ENCODE measurements at regions not wholly inside any gene's neighbourhood (a gene's known extent, or its start where the extent isn't known, plus 50 kb on each side); places are given as distances from the start of the nearest gene placed in this dataset.
"Not testable (repeated sequence)": the region's sequence is repeated elsewhere in the genome, so short reads cannot be mapped to it uniquely, and the experiment has no call there.

DNA sequence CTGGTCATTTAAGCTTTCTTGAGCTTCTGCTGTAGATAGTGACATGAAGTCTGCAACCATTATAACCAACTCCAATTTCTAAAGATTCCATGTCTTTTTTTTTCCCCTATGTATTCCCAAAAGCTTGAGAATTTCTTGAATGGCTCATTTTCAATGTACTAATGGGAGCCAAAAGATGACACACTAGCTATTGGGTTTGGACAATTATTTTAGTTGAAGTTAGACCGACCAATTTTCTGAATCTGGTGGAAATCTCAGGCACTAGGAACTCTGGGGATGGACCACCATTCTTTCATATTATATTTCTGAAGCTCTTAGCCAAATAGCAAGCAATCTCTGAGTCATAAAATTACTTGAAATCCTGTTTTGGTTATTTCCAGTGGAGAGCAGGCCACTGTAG lies 617.4 kb upstream of the ADAMTS5 start:
- no peak for DNase-seq

DNA sequence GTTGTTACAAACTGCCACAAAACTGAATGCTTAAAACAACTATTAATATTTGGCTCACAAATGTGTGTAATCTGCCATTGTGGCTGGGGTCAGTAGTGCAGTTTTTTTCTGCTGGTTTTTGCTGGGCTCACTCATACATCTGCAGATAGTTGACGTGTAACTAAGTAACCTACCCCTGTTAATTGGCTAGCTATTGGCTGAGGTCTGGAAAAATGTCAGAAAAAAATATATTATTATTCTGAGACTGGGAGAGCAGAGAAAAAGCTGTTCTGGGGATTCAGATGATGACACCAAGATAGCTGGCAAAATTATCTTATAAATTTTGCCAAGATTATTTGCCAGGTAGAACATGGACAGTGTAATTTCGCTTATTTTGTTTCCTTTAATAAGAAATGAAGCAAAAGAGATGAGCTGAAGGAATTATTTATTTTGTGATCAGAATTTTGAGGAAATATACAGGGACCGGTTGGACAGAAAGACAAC lies 616.1 kb upstream of the ADAMTS5 start:
- no peak for DNase-seq

DNA sequence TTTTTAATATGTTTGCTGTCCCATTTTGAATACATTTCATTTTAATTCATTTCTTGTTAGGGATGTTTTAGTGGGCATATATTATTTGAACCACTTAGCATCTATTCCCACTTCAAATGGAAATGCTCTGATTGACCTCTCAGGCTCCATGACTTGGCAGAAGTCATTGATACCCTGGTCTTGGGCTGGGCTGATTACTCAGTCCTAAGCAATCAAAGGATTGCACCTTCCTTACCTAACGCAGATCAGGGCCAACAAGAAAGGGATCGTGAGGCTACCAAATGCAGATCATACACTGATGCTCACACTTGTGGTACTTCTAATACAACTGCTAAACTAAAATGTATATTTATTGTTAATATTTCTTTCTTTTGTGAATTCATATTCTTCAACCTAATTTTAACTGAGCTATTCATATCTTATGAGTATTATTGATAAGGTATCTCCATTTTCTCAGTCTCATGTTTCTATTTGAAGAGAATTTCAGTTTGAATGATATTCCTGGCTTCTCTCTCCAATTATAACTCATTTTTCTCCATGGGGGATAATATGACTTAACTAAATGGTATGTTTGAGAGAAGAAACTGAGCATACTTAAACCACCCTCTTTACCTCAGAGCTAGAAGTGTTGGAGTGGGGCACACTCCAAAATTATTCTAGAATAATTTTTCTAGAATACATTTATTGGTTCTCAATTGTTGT lies 615.5 kb upstream of the ADAMTS5 start:
- DNase-seq, result no peak

DNA sequence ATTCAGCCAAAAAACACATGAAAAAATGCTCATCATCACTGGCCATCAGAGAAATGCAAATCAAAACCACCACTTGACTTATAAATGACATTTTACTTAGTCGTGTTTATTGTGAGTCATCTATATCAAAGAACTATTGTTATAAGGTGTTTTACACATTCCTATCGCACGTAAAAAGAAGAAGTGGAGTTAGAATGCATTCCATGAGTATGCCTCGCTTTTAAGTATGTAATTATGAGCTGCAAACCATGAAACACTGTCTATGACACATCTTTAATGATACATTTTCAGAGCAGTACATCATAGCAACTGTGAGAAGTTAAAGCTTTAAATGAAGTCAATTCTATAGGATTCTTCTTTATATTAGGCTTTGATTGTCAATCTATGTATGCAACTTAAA lies 614.3 kb upstream of the ADAMTS5 start:
- no peak for DNase-seq

DNA sequence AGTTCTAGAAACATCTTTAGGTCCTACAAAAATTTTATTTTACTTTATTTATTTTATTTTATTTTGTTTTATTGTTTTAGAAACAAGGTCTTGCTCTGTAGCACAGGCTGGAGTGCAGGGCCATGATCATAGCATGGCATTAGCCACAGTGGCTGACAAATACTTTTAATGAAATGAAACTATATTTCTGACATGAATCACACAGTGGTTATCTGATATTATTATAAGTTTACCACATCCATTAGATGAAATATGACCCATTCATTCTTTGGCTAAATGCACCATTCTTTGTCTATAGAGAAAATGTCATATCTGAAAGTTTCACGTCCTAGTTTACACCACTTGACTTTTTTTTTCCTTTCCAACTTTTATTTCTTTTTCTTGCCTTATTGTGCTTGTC lies 613.4 kb upstream of the ADAMTS5 start:
- no peak for DNase-seq

DNA sequence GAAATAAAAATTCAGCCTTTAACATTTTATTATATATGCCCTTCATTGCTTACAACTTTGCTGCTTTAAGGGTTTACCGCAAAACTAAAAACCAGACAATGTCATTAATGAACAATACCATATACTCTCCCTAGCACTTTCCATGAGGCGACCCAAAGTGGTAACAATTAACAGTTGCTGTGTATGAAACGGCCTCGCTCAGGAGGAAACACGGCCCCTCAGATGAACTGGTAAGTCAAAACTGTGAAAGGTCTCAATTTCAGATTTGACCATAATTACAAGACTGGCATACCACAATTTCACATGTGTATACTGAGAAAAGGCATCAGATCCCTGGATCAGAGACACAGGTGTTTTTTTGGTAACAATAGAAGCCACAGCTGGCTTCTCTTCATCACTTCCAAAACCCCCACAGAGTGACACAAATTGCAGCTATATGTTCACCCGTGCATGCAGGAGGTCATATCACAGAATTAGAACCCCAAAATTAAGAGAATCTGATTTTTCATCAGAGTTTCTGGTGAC lies 611.9 kb upstream of the ADAMTS5 start:
- DNase-seq, result no peak

DNA sequence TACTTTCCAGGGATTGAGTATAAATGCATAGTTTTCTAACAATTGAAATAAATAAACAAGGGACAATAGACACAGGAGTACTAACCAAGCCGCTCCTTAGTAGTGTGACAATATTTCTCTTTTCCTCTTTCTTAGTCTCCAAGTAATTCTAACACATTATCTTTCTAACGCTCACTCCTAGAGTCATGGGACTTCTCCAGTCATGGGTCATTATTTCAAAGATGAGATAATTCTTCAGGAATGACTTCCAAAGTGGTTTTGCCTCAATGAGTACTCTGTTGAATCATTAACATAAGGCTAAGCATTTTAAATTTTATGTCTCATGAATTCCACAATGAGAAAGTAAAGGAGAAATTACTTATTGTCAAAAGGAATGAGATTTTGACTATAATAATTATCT lies 605.8 kb upstream of the ADAMTS5 start:
- no peak for DNase-seq

DNA sequence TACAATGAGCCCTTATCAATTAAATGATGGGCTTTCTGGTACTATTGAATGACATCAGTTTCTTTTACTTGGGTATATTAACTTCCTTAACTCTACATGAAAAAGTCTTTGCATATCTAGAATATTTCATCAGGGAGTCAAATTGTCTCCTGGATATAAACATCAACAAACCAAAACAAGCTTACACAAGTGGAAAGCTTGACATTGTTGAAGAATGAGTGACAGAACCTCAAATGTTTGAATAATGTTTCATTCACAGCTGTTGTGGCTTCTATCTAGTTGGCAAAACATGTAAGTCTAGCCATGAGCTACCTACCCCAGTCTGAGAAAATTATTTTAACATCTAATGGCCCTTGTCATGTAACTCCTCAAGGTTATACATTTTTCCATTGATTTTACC lies 604.8 kb upstream of the ADAMTS5 start:
- DNase-seq, result no peak

DNA sequence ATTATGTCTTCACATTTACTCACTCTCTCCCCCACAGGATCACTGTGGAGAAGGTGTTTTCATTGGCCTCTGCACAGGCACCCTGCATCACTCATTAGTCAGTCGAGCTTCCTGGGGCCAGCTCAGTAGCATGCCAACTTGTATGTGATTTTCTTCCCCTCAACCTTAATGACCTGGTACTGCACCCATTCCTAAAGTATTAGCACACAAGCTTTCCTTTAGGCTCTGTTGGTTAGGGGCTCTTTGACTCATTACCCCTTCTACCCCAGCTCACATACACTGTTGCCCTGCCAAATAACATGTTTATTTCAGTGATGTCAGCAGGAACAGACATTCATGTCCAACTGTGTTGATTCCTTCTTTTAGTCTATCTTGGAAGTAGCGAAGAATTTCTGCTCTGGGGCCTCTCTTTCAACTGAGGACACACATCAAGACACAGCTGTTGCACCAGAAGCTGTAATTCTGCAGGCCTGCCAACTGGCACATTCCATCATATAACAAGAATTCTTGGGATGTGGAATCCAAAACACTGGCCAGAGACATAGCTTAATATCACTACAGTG lies 603.5 kb upstream of the ADAMTS5 start:
- DNase-seq, result no peak

DNA sequence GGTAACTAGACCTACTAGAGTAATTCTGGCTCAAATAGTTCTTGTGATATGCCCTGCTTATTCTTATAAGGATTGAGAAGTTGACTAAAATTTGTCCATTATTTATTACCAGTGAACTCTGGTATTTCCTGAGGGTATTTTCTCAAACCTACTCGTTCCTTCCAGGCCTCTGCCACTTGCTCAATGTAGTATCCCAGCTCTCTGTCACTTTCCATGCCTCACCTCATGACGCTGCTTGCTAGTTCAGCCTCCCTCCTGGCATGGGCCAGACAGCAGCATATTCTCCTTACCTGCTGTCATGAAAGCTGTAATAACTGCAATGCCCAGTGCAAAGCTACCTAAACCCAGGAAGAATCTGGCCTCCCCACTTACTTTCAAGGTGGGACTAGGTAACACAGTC lies 602.9 kb upstream of the ADAMTS5 start:
- no peak for DNase-seq

DNA sequence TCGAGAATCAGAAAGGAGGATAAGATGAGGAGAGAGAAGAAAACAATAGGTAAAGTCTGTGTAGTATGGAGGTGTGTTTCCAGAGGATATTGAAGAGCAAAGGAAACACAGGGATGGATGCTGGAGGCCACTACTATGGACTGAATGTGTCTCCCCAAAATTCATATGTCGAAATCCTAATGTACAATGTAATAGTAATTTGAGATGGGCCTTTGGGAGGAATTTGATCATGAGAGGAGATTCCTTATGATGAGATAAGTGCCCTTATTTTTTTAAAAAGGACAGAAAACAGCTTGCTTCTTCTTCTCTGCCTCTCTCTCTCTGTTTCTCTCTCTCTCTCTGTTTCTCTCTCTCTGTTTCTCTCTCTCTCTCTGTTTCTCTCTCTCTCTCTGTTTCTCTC lies 602.2 kb upstream of the ADAMTS5 start:
- DNase-seq, result no peak

DNA sequence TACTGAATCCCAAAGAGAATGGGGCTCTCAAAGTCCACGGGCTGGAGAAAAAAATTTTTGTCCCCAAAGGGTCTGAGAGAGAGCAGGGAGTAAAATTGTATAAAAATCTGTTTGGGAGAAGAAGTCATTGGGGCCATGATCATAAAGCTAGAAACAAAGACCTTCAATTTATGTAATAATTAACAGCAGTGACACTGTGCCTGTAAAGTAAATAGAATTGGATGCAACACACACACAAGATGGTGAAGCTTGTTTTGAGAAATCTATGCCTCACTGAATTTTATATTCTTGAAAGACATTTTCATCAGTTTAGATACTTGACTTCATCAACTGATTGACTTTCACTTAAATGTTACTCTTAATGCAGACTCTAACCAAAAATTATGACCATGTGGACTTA lies 600.5 kb upstream of the ADAMTS5 start:
- no peak for DNase-seq

DNA sequence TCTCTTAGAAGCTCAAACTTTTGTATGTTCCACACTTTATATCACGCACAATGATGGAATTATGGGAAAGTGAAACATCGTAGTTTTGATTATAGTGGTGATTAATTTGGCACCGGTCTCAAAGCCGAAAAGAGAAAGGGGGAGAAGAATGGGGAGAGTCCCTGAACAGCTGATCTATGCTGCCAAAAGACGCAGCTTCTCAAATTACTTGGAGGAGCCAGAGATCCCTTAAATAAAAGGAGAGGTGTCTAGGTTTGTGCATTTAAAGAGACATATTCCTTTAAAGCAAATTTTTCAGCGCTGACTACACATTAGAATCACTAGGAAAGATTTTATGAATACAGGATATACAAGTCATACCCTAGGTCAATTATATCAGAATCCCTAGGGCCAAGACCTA lies 599.6 kb upstream of the ADAMTS5 start:
- DNase-seq, result no peak

DNA sequence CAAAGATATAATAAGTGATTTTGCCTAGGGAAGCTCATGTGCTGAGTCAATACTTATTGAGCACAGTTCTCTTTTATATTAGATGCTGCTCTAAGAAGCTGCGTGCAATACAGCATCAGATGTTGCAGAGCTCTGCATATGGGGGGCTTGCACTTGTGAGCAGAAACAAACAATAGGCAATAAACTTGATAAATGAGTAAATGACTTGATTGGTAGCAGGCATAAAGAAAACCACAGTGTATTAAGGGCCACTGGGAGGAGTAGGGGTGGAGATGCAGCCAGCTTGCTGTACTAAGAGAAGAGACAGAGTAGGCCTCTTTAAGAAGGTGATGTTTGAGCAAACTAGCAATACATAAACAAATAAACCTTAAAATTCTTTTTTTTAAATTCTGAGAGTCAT lies 598.5 kb upstream of the ADAMTS5 start:
- no peak for DNase-seq

DNA sequence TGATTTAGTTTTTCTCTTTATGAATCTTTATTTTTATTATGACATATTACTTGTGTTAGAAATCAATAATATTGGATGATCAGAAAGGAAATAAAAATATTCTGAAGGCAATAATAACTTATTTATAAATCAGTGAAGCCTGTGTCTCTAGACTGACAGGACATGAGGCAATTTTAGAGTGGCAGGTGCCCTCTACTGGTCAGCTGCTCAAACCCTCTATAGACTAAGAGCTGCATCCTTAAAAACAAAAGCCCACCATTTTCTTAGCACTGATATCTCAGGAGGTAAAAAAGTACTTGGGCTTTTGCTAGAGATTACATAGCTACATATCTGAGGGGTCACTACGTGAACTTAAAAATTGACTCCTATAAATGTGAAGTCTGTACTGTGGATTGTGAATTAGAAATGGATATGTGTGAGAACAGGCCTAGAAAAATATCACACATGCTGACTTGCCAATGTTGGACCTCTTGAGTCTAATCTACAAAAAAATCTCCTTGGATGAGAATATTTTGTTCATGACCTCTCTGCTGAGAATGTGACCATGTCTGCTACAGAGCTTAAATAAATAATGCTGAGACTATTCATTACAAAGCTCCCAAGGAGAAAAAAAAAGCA lies 597.9 kb upstream of the ADAMTS5 start:
- no peak for DNase-seq

DNA sequence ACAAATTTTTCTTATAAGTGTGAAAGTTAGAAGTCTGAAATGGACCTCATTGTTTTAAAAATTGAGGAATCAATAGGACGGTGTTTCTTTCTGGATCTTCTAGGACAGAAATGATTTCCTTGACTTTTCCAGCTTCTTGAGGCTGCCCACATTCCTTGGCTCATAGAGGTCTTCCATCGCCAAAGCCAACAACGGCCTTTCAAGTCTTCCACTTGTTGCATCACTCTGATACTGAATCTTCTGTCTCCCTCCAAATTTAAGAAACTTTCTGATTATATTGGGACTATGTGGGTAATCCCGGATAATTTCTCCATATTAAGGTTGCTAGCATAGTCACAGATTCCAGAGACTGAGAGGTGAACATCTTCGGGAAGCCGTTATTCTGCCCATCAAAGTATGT lies 595.4 kb upstream of the ADAMTS5 start:
- no peak for DNase-seq

DNA sequence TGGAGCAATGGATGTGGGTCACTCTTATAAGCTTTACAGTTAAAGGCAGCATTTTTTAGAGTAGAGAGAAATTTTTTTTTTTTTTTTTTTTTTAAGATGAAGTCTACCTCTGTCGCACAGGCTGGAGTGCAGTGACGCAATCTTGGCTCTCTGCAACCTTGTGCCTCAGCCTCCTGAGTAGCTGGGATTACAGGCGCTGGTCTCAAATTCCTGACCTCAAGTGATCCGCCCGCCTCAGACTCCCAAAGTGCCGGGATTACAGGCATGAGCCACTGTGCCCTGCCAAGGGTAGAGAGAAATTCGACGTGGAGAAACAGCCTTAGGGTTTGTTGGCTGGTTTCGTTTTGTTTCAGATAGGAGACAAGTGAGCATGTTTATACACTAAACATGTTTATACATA lies 594.2 kb upstream of the ADAMTS5 start:
- DNase-seq, result no peak

DNA sequence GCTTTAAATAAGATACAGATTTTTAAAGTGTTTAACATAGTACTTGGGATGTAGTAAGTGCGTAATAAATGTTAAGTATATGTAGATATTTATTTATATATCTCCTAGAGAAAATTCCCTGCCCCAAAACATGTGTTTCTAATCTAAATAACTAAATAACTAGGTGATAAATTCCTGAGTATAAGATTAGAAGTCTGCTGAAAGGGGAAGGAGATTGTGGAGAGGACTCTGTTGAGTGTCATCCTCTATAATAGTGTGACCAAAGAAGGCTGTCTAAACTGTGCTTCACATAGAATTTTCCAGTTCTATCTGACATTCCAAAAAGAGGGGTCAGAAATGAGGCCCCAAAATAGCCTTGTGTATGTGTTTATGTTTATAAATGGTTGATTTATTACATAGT lies 590.5 kb upstream of the ADAMTS5 start:
- DNase-seq, result no peak

DNA sequence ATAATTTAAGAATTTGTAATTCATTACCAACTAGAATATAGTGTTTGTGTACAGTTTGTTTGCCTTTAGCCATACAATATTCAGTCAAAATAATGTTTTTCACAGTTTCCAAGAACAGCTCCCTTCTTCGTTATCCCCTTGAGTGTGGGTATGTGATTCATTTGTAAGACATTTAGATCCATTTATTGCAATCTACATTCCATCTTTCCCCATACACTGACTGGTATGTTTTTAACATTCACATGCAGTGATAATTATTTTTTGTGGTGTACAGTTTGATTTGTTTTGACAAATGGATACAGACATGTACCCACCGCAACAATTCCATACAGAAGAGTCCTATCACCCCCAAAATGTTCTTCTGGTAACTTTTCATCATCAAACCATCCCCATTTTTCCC lies 589.1 kb upstream of the ADAMTS5 start:
- no peak for DNase-seq

DNA sequence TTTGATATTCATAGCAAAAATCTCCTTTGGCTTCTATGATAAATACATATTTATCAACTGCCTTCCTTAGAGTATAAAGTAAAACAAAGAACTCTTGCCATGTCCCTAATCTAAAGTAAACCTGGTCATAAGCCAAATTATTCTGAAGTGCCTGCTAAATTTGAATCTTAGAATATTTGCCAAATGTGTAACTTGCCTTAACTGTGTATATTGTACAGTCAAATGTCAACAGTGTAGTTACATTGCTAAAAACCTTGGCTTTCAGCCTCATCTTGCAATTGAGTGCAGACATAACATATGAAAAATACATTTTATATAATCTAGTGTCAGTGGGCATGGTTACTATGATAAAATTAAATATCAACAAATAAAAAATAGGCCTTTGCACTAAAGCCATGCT lies 583.4 kb upstream of the ADAMTS5 start:
- DNase-seq, result no peak

DNA sequence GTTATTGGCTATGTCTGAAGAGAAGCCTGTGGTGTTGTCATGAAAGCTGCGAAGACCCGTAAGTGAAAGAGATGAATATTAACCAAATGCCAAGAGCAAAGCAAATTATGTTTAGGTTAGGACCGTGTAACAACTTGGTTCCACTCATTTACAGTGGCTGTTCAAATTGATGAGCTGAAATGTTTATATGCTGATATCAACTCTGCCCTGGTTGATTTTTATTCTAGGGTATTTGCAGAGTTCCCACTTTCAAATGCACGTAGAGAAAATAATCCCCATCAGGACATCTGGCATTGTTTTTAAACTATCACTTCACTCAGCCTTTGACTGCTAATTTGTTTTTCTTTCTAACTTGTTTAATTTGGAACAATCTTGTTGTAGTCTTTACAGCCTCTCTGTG lies 581.6 kb upstream of the ADAMTS5 start:
- no peak for DNase-seq

DNA sequence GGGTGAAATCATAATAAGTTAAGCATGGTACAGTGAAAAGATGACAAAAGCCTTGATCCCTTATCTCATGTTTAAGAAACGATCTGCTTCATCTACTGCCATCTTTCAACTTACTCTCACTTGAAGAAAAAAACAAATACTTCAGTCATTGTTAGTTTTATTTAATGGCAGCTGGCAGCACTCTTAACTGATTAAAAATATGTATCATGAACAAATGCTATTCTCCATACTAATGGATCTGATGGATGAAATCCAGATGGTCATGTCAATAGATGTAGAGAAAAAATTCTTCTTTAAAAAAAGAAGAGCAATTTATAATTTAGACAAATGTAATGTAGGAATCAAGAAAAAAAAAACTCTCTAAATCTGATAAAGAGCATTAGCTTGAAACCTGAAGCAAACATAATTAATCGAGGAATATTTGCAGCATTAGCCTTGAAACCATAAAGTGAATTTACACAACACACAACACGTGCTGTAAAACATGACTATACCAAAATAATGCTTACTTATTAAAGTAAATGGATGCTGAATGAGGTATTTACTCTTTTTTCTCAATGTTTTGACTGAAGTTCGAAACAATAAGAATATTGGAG lies 579.0 kb upstream of the ADAMTS5 start:
- no peak for DNase-seq

DNA sequence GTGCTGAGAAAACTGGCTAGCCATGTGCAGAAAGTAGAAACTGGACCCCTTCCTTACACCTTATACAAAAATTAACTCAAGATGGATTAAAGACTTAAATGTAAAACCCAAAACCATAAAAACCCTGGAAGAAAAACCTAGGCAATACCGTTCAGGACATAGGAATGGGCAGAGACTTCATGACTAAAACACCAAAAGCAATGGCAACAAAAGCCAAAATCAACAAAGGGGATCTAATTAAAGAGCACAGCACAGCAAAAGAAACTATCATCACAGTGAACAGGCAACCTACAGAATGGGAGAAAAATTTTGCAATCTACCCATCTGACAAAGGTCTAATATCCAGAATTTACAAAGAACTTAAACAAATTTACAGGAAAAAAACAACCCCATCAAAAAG lies 575.2 kb upstream of the ADAMTS5 start:
- not testable (repeated sequence) for DNase-seq

DNA sequence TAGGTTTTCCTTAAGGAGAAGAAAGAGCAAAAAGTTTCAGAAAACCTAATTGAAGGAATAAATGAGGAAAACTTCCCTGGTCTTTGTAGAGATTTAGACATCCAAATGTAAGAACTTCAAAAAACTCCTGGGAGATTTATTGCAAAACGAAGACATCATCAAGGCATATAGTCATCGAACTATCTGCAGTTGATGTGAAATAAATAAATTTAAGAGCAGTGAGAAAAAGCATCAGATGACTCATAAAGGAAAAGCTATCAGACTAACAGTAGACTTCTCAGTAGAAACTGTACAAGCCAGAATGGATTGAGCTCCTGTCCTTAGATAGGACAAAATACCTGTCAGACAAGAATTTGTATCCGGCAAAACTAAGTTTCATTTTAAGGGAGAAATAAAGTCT lies 569.4 kb upstream of the ADAMTS5 start:
- DNase-seq, result no peak

Measured in central memory CD4-positive, alpha-beta T cell (primary cell).